K562 (cell line): ENCODE measurements at regions not wholly inside any gene's neighbourhood (a gene's known extent, or its start where the extent isn't known, plus 50 kb on each side); places are given as distances from the start of the nearest gene placed in this dataset.

Experiments
- ATAC-seq: fragments of 200-7000 bp; cut with Tn5 transposase; 3 replicates; pipeline ENCODE4 v1.9.1; 2020; ENCODE audit warnings: moderate library complexity
- BruUV-seq: library from RNA; stranded (reverse); fragments of 400-500 nt; replicated peaks from 2 replicates; lab custom pipeline; 2021; lab: Mats Ljungman, UMichigan
- CTCF ChIA-PET: fragments of 300-600 bp; formaldehyde crosslinking; extraction: SDS; loops from one replicate; lab custom pipeline; 2021; ENCODE audit warnings: low intra/inter-chr PET ratio; lab: Yijun Ruan, JAX
- POLR2A ChIA-PET: fragments of 300-600, 350-650 bp; sonication (Branson Sonifier 250); formaldehyde crosslinking; extraction: SDS; loops from one replicate; lab custom pipeline; 2021; ENCODE audit warnings: antibody characterized with exemption, inconsistent platforms; lab: Yijun Ruan, JAX
- DNase-seq, 4 experiments: peaks; one replicate each; pipeline versions ENCODE4 v3.0.0 to v3.0.0-alpha.2; 2011 to 2018; ENCODE audit warnings: low spot score in 3 of 4, mixed read lengths in 3 of 4; ENCODE audit errors: extremely low read depth in 1 of 4
- FAIRE-seq: peaks from 2 replicates; lab custom pipeline; 2011; peaks lifted over from hg19 to GRCh38; lab: Jason Lieb, UNC
- H2AFZ ChIP-seq: 2 replicates; pipeline ENCODE4 v1.6.0; 2011; ENCODE audit warnings: low read depth, low read length, control low read depth, inconsistent platforms
- H3K27ac ChIP-seq: fragments of 200-600 bp; 3 replicates; pipeline ENCODE4 v1.8.0; 2011; ENCODE audit warnings: low read depth, mild to moderate bottlenecking, control low read depth, inconsistent platforms, low read length, moderate library complexity, mixed read lengths; ENCODE audit errors: extremely low read depth
- H3K27me3 ChIP-seq, 2 experiments: fragments of 300-600 bp in 1 of 2; 2 replicates in 1 of 2; 3 replicates in 1 of 2; pipeline versions ENCODE4 v1.6.0 to v1.8.0; 2011; ENCODE audit warnings: inconsistent platforms in 2 of 2, low read length in 2 of 2, mild to moderate bottlenecking in 1 of 2, mixed read lengths in 1 of 2, moderate library complexity in 1 of 2; ENCODE audit not compliant: control insufficient read depth in 2 of 2, insufficient read depth in 2 of 2
- H3K36me3 ChIP-seq: fragments of 300-600 bp; 3 replicates; pipeline ENCODE4 v1.8.0; 2011; ENCODE audit warnings: mild to moderate bottlenecking, low read length, inconsistent platforms; ENCODE audit not compliant: control insufficient read depth, insufficient read depth
- H3K4me1 ChIP-seq, 2 experiments: fragments of 200-600 bp in 1 of 2; replicated peaks in 1 of 2; 2 replicates in 1 of 2; 3 replicates in 1 of 2; pipeline versions ENCODE4 v1.5.1 to v1.8.0; 2011; ENCODE audit warnings: inconsistent platforms in 2 of 2, low read length in 2 of 2, mild to moderate bottlenecking in 1 of 2, mixed read lengths in 1 of 2, moderate library complexity in 1 of 2; ENCODE audit not compliant: control insufficient read depth in 2 of 2, insufficient read depth in 2 of 2
- H3K4me2 ChIP-seq: 2 replicates; pipeline ENCODE4 v1.6.1; 2011; ENCODE audit warnings: low read length, control low read depth, inconsistent platforms, mixed read lengths; ENCODE audit not compliant: insufficient read depth
- H3K4me3 ChIP-seq: fragments of 200-600 bp; sonication (generic), shearing (Covaris generic); 2 replicates; pipeline ENCODE4 v1.5.1; 2016; ENCODE audit warnings: control low read depth, inconsistent platforms
- H3K79me2 ChIP-seq: fragments of 200-600 bp; 3 replicates; pipeline ENCODE4 v1.8.0; 2011; ENCODE audit warnings: low read length, inconsistent platforms; ENCODE audit not compliant: control insufficient read depth, insufficient read depth
- H3K9ac ChIP-seq, 2 experiments: 2 replicates each; pipeline versions ENCODE4 v1.6.0 to v1.6.1; 2011; ENCODE audit warnings: low read depth in 2 of 2, low read length in 2 of 2, control low read depth in 1 of 2, inconsistent platforms in 1 of 2, mild to moderate bottlenecking in 1 of 2, mixed read lengths in 1 of 2; ENCODE audit not compliant: insufficient read depth in 1 of 2
- H3K9me1 ChIP-seq: one replicate; pipeline ENCODE4 v1.6.0; 2011; ENCODE audit warnings: inconsistent platforms, mild to moderate bottlenecking, low read length, moderate library complexity; ENCODE audit not compliant: control insufficient read depth, insufficient read depth
- H3K9me3 ChIP-seq: replicated peaks from 2 replicates; pipeline ENCODE4 v1.5.1; 2011; ENCODE audit warnings: low read depth, low read length, inconsistent platforms; ENCODE audit not compliant: control insufficient read depth, insufficient read depth
- H4K20me1 ChIP-seq: replicated peaks from 2 replicates; pipeline ENCODE4 v1.6.1; 2011; ENCODE audit warnings: low read length, inconsistent platforms, mixed read lengths; ENCODE audit not compliant: control insufficient read depth, insufficient read depth
- CAMTA2 ChIP-seq: fragments of 250-450 bp; sonication (Bioruptor Pico); conservative IDR thresholded peaks from 2 replicates; pipeline ENCODE4 v1.5.1; 2022
- CUX1 ChIP-seq: fragments of 200-800 bp; sonication (Bioruptor generic); IDR thresholded peaks from 2 replicates; pipeline ENCODE4 v1.6.1; 2016; ENCODE audit warnings: missing genetic modification characterization, missing compliant biosample characterization
- ERF ChIP-seq: fragments of 450-650 bp; formaldehyde crosslinking; IDR thresholded peaks from 2 replicates; pipeline ENCODE4 v1.4.0; 2020; ENCODE audit warnings: mild to moderate bottlenecking, mixed read lengths
- EWSR1 ChIP-seq: fragments of 450-650 bp; IDR thresholded peaks from 2 replicates; pipeline ENCODE4 v1.6.1; 2018; ENCODE audit warnings: borderline replicate concordance, mild to moderate bottlenecking, low read depth, moderate library complexity; ENCODE audit not compliant: partially characterized antibody
- MBD2 ChIP-seq: sonication (generic); IDR thresholded peaks from 2 replicates; pipeline ENCODE4 v1.6.1; 2016; ENCODE audit warnings: low read depth, borderline replicate concordance
- RBFOX2 ChIP-seq: fragments of 200-400 bp; formaldehyde crosslinking; IDR thresholded peaks from 2 replicates; pipeline ENCODE4 v1.6.1; 2017; ENCODE audit warnings: low read depth, mild to moderate bottlenecking, low read length, moderate library complexity
- RFX5 ChIP-seq: IDR thresholded peaks from 2 replicates; pipeline ENCODE4 v1.6.1; 2011; ENCODE audit warnings: low read depth, mild to moderate bottlenecking, improper control_type of control experiment, low read length
- SMARCA4 ChIP-seq: fragments of 450-650 bp; IDR thresholded peaks from 2 replicates; pipeline ENCODE4 v1.6.1; 2016
- STAT5A ChIP-seq: IDR thresholded peaks from 2 replicates; pipeline ENCODE4 v1.6.1; 2012; ENCODE audit warnings: low read length, inconsistent platforms, borderline replicate concordance
- WGBS: fragments of 100-300 bp; shearing (Covaris generic); methylation state at CpG from one replicate; pipeline ENCODE4 v1.1.6; 2016; ENCODE audit warnings: low coverage, mixed read lengths; ENCODE audit not compliant: insufficient coverage; ENCODE audit errors: missing lambda C conversion rate; 5-methylcytosine and 5-hydroxymethylcytosine counted together
- in situ Hi-C: fragments of 300-500 bp; cut with MboI; formaldehyde crosslinking; loops from 4 replicates; pipeline ENCODE4 v1.15.0; 2018; ENCODE audit warnings: inconsistent platforms, mixed read lengths
- intact Hi-C: fragments of 100-400 bp; cut with micrococcal nuclease; formaldehyde crosslinking; loops from 2 replicates; pipeline ENCODE4 v1.14.2; 2022

GRCh38 chr11:128305588-128305987, 281.8 kb downstream of the ETS1 start:
- in situ Hi-C loops (no loop called here), intact Hi-C loops (no loop called here)
- no peak for ATAC-seq
- Histone ChIP-seq H3K4me2 (no peak overlapping the region), H3K9me1 (no peaks in the 10 kb centered on the region), H3K9me3 (no peaks in the 10 kb centered on the region), H3K36me3 (no peaks in the 10 kb centered on the region), H4K20me1 (no peaks in the 10 kb centered on the region), H3K27me3 (no peaks in the 10 kb centered on the region), H3K4me3 (no peak overlapping the region), H3K4me1 (no peaks in the 10 kb centered on the region), H3K79me2 (no peaks in the 10 kb centered on the region), H3K27ac (no peak overlapping the region), H2AFZ (no peak overlapping the region), H3K9ac (no peak overlapping the region)
- POLR2A ChIA-PET: no interaction called here
- no peak for FAIRE-seq
- DNase-seq: no peak
- WGBS: 0% methylated on average over 1 of the region's 1 CpG
- CTCF ChIA-PET: no interaction called here
- no TSS peak for BruUV-seq
- TF ChIP-seq SMARCA4: no peak
- TF ChIP-seq STAT5A: no peak
- TF ChIP-seq CUX1: no peak
- TF ChIP-seq CAMTA2 (CRISPR knock-in tag): no peak
- no peak for TF ChIP-seq EWSR1
- no peak for TF ChIP-seq ERF (CRISPR knock-in tag)
- TF ChIP-seq MBD2: no peak
- TF ChIP-seq RBFOX2: no peak
- TF ChIP-seq RFX5: no peak
- TF ChIP-seq, all 486 proteins: peak for 0
